HFFc6 (cell line): ENCODE measurements at regions not wholly inside any gene's neighbourhood (a gene's known extent, or its start where the extent isn't known, plus 50 kb on each side); places are given as distances from the start of the nearest gene placed in this dataset.

Experiments used
- DNase-seq: peaks from one replicate; pipeline ENCODE4 v3.0.0-alpha.2; 2018
- H3K27ac Mint-ChIP-seq: 2 replicates; pipeline ENCODE4 v1.8.0; 2020; ENCODE audit warnings: mild to moderate bottlenecking, mixed read lengths
- H3K27me3 Mint-ChIP-seq: 2 replicates; pipeline ENCODE4 v1.8.0; 2021; ENCODE audit warnings: mild to moderate bottlenecking, moderate library complexity, mixed read lengths; ENCODE audit not compliant: insufficient read depth
- H3K36me3 Mint-ChIP-seq: 2 replicates; pipeline ENCODE4 v1.8.0; 2021; ENCODE audit warnings: low read depth, mixed read lengths
- H3K4me1 Mint-ChIP-seq: 2 replicates; pipeline ENCODE4 v1.8.0; 2020; ENCODE audit warnings: low read depth, mixed read lengths
- H3K4me3 Mint-ChIP-seq: 2 replicates; pipeline ENCODE4 v1.8.0; 2020; ENCODE audit warnings: mild to moderate bottlenecking, moderate library complexity, mixed read lengths
- H3K9me3 Mint-ChIP-seq: 2 replicates; pipeline ENCODE4 v1.8.0; 2020; ENCODE audit warnings: mild to moderate bottlenecking, mixed read lengths
- TF ChIP-seq, protein P1 (sequence below): fragments of 200-600 bp; sonication (generic); IDR thresholded peaks from 2 replicates; pipeline ENCODE4 v1.5.0; 2021; ENCODE audit warnings: antibody characterized with exemption, mild to moderate bottlenecking

DNA sequence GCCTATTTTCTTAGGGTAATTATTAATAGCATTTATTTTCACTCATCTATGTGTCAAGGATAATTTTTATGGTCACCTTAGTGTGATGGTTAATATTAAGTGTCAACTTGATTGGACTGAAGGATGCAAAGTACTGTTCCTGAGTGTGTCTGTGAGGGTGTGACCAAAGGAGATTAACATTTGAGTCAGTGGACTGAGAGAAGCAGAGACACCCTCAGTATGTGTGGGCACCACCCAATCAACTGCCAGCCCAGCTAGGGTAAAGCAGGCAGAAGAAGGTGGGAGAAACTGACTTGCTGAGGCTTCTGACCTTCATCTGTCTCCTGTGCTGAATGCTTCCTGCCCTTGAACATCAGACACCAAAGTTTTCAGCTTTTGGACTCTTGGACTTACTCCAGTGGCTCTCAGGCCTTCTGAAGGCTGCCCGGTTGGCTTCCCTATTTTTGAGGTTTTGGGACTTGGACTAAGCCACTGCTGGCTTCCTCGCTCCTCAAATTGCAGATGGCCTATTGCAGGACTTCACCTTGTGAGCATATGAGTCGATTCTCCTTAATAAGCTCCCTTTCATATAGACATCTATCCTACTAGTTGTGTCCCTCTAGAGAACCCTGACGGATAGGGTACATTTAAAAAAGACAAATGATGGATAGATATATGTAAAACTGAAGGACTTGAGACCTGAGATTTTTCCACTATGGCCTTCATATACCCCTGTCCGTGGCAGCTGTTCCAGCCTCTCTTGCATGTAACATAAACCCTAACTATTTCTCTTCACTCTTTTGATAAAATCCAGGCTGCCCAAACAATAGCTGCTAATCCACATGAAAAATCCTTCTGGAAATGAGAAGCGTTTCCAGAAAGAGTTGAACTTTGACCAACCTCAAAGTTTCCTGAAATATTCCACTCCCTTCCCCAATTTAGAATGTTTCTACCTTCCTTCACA lies 62.1 kb upstream of the RGS17 start:
- H3K4me3 Mint-ChIP-seq, result no peak overlapping the region
- H3K27me3 Mint-ChIP-seq, result no peaks in the 10 kb centered on the region; the same call in 1 of the 2 replicates
- H3K27ac Mint-ChIP-seq, result no peak overlapping the region
- H3K36me3 Mint-ChIP-seq, result no peaks in the 10 kb centered on the region
- peaks cover 4% of the 10 kb centered on the region for H3K9me3 Mint-ChIP-seq
- no peak for DNase-seq
- TF ChIP-seq, protein P1, sequence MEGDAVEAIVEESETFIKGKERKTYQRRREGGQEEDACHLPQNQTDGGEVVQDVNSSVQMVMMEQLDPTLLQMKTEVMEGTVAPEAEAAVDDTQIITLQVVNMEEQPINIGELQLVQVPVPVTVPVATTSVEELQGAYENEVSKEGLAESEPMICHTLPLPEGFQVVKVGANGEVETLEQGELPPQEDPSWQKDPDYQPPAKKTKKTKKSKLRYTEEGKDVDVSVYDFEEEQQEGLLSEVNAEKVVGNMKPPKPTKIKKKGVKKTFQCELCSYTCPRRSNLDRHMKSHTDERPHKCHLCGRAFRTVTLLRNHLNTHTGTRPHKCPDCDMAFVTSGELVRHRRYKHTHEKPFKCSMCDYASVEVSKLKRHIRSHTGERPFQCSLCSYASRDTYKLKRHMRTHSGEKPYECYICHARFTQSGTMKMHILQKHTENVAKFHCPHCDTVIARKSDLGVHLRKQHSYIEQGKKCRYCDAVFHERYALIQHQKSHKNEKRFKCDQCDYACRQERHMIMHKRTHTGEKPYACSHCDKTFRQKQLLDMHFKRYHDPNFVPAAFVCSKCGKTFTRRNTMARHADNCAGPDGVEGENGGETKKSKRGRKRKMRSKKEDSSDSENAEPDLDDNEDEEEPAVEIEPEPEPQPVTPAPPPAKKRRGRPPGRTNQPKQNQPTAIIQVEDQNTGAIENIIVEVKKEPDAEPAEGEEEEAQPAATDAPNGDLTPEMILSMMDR, result no peak
- no peaks in the 10 kb centered on the region for H3K4me1 Mint-ChIP-seq

DNA sequence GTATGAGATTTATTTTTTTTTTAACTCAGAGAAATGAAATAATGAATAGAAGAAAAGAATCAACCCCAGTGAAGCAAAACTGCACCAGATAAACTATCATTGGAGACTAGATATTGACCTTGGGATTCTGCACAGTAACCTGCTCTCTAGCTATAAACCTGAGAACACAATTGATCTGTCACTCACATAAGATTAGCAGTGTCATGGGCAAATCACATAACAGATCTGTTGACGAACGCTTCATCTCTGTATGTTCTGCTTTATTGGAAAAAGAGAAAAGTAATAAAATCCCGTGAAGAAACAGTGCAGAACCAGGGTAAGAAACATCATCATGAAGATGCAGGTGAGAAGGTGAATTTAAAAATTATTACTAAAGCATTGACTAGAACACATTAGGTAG lies 52.8 kb upstream of the RGS17 start:
- no peaks in the 10 kb centered on the region; the same call in 1 of the 2 replicates for H3K27me3 Mint-ChIP-seq
- no peak for DNase-seq
- H3K4me1 Mint-ChIP-seq, result no peaks in the 10 kb centered on the region
- no peak overlapping the region for H3K27ac Mint-ChIP-seq
- peaks cover 6% of the 10 kb centered on the region; the same call in 1 of the 2 replicates for H3K9me3 Mint-ChIP-seq
- H3K4me3 Mint-ChIP-seq, result no peak overlapping the region
- TF ChIP-seq, protein P1, result no peak
- no peaks in the 10 kb centered on the region for H3K36me3 Mint-ChIP-seq
